NCI-H69 (cell line): ENCODE measurements at regions not wholly inside any gene's neighbourhood (a gene's known extent, or its start where the extent isn't known, plus 50 kb on each side); places are given as distances from the start of the nearest gene placed in this dataset.
"Not testable (repeated sequence)": the region's sequence is repeated elsewhere in the genome, so short reads cannot be mapped to it uniquely, and the experiment has no call there.

ENCODE experiments used
- DNase-seq: peaks from one replicate; lab custom pipeline; 2025; lab: John Stamatoyannopoulos, UW

- no peak for DNase-seq
Measured at GRCh38 chr2:12877761-12878160, 161.0 kb downstream of the TRIB2 start.

- no peak for DNase-seq
Measured at GRCh38 chr2:12879649-12880048, 162.9 kb downstream of the TRIB2 start.

GRCh38 chr2:12881952-12882351, 165.2 kb downstream of the TRIB2 start:
- no peak for DNase-seq

GRCh38 chr2:12882393-12882792, 165.7 kb downstream of the TRIB2 start:
- no peak for DNase-seq

- DNase-seq, result no peak
Measured at GRCh38 chr2:12883906-12884305, 167.2 kb downstream of the TRIB2 start.

GRCh38 chr2:12884713-12885282, 168.1 kb downstream of the TRIB2 start:
- no peak for DNase-seq

- DNase-seq, result no peak
Measured at GRCh38 chr2:12890066-12890465, 173.3 kb downstream of the TRIB2 start.

- DNase-seq, result no peak
Measured at GRCh38 chr2:12890481-12890991, 173.8 kb downstream of the TRIB2 start.

GRCh38 chr2:12895017-12895416, 178.3 kb downstream of the TRIB2 start:
- DNase-seq, result no peak

- DNase-seq, result no peak
Measured at GRCh38 chr2:12896318-12896982, 179.7 kb downstream of the TRIB2 start.

GRCh38 chr2:12897181-12897580, 180.4 kb downstream of the TRIB2 start:
- no peak for DNase-seq

- no peak for DNase-seq
Measured at GRCh38 chr2:12903272-12903671, 186.5 kb downstream of the TRIB2 start.

GRCh38 chr2:12910431-12910830, 193.7 kb downstream of the TRIB2 start:
- DNase-seq, result no peak

GRCh38 chr2:12915787-12916186, 199.1 kb downstream of the TRIB2 start:
- DNase-seq, result no peak

- DNase-seq, result no peak
Measured at GRCh38 chr2:12918138-12918834, 201.6 kb downstream of the TRIB2 start.

- DNase-seq, result no peak
Measured at GRCh38 chr2:12918835-12919445, 202.2 kb downstream of the TRIB2 start.

- no peak for DNase-seq
Measured at GRCh38 chr2:12921321-12921720, 204.6 kb downstream of the TRIB2 start.

GRCh38 chr2:12923907-12924610, 207.3 kb downstream of the TRIB2 start:
- DNase-seq, result no peak

GRCh38 chr2:12926641-12927040, 209.9 kb downstream of the TRIB2 start:
- DNase-seq, result not testable (repeated sequence)

- DNase-seq, result no peak
Measured at GRCh38 chr2:12928197-12928774, 211.6 kb downstream of the TRIB2 start.

- no peak for DNase-seq
Measured at GRCh38 chr2:12928775-12929401, 212.2 kb downstream of the TRIB2 start.
